ENCODE measurements at regions not wholly inside any gene's neighbourhood (a gene's known extent, or its start where the extent isn't known, plus 50 kb on each side); places are given as distances from the start of the nearest gene placed in this dataset.

- TF ChIP-seq CREB1 (IDR thresholded peaks at IDR 0.05; ENCODE audit: low read depth) (no peak), CHD2 (IDR thresholded peaks at IDR 0.05; ENCODE audit: borderline replicate concordance, low read depth, low read length) (no peak)
These were observed 189.0 kb downstream of the VGLL3 start for GRCh38 chr3:86801921-86802320.
